Activated CD8-positive, alpha-beta memory T cell treated with anti-CD3 and anti-CD28 coated beads, Interleukin-2, amount 50 U/mL, for 24 hours (primary cell): ENCODE measurements at regions not wholly inside any gene's neighbourhood (a gene's known extent, or its start where the extent isn't known, plus 50 kb on each side); places are given as distances from the start of the nearest gene placed in this dataset.

ENCODE experiments used
- DNase-seq: peaks from one replicate; pipeline ENCODE4 v3.0.0-alpha.2; 2020; ENCODE audit errors: extremely low read depth

DNA sequence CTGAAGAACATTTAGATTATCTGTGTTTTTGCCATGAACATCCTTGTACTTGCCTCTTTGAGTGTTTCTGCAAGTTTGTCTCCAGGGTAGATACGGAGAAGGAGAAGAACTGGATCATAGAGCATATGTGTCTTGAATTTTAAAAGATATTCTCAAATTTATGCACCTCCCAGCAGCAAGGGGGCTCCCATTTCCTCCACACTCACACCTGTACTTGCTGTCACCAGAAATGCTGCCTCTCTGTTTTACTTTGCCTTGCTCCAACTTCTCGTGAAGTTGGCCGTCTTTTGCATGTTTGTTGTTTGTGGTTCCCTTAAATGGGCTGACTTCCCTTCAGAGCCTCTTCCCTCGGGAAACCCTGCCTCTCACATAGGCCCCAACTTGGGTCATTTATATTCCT lies 171.0 kb downstream of the TFAP2C start:
- no peak for DNase-seq

DNA sequence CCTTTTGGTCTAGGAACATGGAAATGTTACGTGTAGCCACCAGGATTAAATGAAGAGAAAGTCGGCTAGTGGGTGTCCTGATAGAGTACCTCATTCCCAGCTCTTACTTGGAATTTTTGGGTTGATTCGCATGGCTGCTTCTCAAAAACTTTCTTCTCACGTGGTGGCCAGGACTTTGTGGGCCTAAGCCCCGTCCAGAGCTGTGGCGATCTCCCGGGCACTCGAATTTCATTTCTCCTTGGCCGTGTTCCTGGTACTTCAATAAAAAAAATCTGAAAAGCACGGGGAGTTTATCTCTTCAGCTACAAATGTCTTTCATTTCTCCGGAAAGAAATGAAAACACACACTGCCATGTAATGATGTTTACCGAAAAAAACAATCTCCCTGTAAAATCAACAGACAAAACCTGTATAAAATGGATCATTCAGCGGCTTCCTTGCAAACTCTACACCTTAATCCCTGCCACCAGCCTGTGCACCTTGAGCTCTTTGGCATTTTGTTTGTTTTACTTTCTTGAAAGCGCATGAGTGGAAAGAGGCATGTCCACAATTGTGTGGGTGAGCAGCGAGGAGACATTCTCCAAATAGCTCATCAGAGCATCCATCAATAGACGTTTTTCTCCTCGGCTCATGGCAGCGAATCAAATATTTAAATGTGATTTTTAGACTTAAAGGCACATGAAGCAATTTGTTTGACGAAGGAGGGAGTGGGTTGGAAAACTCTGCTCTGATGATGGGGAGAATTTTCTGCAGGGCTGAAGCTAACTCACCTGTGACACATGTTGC lies 173.1 kb downstream of the TFAP2C start:
- no peak for DNase-seq

DNA sequence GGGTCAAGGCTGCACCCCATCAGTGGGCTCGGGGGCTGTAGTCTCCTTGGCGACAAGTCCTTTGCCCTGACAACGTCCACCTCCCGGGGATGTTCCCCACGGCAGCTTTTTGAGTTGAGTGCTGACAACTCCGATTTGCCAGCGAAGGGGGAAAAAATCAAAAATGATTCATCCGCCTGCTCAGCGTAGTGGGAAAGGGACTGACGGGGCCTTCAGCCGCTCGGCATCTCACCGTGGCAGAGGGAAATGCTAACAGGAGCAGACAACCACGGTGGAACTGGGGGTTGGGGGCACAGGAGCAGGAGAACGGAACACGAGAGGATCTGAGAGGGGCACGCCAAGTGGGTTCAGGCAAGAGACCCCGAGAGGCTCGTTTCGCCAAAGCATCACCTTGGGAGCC lies 173.7 kb downstream of the TFAP2C start:
- DNase-seq: no peak

DNA sequence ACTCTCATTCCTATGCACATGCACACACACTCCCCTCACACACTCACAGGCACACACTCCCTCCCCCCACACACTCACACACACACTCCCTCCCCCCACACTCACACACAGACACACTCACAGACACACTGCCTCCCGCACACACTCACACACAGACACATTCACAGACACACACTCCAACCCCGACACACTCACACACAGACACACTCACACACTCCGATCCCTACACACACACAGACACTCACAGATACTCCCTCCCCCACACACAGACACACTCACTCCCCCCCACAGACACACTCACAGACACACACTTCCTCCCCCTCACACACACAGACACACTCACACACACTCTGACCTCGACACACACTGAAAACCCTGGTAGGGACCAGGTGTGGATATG lies 176.2 kb downstream of the TFAP2C start:
- no peak for DNase-seq

DNA sequence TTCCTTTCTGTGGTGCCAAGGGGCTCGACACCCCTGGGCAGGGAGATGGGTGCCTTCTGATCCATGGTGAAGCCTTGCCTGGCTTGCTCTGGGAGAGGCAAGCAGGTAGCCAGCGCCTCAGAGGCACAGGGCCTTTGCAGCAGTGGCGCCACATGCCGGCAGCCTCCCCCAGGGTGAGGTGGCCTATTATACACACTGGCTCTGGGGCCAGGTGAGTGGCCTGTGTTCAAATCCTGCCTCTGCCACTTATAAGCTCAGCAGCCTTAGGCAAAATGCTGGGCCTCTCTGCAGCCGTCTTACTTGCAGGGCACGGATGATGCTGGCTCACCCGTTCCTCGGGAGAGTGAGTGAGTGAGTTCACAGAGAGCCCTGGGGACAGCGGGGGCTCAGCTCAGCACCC lies 176.9 kb downstream of the TFAP2C start:
- no peak for DNase-seq

DNA sequence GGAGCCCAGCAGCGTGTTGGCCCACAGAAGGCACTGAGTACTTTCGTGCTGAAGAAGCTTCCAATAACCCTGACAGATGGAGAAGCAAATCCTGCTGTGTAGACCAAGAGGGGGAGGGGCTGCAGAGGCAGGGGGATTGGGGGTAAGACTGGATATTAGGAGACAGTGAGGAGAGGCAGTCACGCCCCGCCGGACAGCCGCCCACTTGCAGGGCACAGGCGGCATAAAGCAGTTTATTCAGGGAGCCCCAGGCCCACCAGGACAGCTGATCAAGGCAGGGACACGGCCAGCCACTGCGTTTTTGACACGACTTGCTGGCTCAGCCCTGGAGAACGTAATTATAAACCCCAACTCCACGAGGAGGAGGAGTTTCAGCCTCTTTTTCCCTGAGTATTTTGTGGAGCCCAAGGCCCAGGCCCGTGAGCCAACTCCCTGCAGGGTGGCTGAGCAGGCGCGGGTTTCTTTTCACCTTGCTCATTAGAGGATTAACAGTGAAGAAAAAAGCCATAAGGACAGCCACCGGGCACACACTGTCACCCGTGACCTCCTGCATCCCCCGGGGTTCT lies 177.9 kb downstream of the TFAP2C start:
- DNase-seq: no peak

DNA sequence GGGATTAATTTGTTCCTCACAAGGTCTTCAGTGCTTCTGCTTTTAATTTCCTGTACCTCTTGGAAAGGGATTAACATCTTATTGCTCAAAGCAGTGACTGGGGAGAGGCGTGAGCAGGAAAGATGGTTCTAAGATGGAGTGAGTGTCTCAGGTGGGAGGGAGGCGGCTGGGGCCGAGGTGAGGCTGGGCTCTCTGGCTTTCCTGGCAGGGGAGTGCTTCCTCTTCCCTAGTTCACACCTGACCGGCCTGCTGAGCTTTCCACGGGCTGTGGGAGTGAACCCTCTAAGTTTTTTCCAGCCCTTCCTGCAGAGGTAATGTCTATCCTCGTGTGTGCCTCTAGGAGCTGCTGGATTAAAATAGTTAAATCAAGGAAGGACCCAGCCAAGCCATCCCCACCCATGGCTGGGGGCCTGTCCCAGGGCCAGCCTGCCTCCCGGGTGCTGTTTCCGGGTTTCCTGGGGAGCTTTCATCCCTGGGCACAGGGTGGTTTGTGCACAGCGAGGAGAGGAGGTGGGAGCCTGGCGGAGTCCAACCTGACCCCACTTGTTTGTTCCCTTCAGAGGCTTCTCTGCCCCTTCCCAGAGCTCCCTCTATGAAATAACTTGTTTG lies 179.1 kb downstream of the TFAP2C start:
- DNase-seq: no peak

DNA sequence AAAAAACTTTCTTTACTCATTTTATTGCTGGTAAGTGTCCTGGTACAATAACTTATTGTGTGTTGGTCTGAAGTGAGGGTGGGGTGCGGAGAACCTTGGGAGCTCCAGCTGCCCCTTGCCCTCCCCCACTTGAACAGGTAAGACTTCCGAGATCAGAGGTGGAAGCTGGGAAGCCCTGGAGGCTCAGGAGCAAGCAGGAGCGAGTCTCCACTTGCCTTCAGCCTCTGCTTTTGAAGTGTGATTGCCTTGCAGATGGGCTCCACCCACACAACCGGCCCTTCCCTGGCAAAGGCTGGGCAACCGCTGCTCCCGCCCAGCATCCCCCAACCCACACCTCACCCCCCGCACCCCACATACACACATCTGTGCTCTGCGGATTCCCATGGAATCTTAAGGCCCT lies 179.6 kb downstream of the TFAP2C start:
- no peak for DNase-seq

DNA sequence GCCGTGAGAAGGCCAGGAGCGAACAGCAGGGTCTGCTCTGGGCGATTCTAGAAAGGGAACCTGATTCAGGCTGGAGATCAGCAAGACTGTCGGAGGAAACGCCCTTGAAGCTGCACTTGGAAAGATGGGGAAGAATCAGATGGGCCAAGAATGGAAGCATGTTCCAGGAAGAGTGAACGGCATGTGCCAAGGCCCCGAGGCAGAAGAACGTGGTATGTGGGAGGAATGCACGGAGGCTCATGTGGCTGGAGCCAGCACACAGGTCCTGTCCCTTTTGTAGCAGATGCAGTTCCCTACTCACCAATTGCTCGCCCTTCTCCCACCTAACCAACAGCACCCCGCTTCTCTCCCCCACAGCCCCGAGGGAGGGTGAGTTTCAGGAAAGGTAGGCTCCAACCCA lies 180.6 kb downstream of the TFAP2C start:
- DNase-seq: no peak

DNA sequence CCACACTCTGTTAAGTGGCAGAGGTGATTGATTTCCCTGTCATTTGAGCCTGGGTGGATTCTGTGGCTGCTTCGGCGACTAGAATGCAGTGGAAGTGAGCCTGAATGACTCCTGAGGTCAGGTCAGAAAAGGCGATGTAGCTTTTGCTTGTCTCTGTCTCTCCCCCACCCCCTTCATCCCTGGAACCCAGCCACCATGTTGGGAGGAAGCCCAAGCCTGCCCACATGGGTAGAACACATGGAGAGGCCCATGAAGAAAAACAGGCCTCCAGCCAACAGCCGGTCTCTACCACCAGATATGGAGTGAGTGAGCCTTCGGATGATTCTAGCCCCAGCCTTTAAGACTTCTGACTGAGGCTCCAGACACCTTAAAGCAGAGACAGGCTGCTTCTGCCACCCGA lies 181.0 kb downstream of the TFAP2C start:
- no peak for DNase-seq

DNA sequence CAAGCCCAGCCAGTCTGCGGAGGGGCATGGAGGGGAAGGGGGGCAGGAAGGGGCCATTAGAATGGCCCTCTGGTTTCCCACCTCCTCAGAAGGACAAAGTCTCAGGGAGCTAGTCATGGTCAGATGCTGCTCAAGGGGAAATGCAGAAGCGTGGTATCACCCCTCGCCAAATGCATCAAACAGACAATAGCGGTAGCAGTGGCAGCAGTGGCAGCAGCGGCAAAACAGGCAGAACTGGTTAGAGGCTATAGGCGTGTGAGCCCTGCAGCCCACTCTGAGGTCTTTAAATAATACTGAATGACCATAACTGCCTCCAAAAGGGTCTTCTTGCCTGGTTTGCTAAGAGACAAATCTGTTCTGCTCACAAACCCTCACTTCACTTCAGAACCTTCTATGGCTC lies 186.7 kb downstream of the TFAP2C start:
- no peak for DNase-seq

DNA sequence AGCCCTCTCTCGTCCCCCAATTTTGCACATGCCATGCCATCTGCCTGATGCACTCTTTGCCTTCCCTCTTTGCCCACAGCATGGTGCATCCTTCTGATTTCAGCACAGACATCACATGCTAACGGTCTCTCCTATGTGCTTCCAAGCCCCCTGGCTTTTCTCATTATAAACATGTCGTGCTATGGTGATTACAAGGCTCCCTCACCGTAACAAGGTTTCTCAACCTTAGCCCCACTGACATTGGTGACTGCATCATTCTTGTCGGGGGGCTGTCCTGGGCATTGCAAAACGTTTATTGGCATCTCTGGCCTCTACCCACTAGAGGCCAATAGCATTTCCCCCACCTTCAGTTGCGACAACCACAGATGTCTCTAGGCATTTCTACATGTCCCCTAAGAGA lies 187.2 kb downstream of the TFAP2C start:
- DNase-seq: no peak

DNA sequence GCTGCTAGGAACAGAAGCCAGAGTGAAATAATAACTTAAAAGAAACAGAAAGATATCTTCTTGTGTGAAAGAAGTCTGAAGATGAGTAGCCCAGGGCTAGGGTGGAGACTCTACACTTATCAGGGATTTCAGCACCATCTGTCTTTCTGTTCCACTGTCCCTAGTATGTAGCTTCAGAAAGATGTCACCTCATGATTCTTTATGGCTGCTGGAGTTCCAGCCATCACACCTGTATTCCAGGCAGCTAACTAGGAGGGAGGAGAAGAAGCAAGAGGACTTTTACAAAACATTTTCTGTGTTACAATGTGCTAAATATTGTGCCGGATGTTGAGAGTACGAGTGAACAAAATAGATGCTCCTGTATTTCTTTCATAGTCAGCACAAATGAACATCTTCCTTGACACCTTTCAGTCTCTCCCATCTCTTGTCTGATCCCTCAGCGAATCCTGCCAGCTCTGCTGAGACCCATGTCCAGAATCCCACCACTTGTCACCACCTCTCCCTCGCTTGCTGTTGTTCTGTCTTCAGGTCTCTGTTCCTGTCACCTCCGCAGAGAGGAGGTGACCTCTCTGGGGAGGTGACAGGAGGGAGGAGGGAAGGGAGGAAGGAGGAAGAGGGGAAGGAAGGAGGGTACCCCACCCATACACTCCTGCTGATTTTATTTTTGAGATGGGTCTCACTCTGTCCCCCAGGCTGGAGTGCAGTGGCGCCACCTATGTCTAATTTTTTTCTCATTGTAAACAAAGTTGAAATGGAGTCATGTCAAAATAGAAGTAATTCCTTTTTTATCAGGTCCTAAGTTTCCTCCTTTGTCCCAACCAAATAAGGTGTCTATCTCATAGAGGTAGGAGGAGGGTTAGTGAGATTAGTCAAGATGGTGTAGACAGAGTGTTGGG lies 188.9 kb downstream of the TFAP2C start:
- no peak for DNase-seq

DNA sequence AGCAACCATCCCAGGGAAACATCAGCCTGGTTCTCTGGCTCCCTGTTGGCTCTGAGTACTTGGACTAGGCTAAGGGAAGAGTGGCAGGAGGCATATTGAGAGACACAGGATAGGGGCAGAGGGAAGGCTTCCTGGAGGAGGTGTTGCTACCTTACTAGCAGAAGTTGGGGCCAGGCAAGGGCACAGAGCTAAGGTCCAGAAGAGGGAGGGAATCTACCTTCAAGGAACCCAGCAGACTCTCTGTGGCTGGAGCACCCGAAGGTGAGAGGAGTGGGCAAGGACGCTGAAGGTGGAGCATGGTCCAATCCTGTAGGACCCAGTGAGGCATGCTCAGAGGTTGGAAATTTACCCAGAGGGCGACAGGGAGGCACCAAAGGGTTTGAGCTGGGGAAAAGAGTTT lies 191.9 kb downstream of the TFAP2C start:
- no peak for DNase-seq

DNA sequence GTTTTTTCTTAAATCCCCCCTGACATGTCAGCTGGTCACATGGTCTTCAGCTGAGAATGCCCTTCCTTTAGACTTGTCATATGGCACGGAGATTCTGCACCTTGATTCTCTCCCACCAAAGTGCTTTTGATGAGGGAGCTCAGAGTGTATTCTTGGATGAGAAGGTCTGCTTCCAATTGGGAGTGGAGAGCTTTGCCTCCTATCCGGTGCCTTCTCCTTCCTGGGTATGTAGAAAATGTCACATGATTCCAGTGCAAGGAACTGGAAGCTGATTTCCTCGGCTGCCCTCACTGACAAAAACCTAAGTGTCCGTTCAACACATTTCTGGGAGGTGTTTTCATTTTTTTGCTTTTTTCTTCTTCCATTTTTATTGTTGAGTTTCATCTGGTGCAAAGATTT lies 197.2 kb downstream of the TFAP2C start:
- DNase-seq: no peak

DNA sequence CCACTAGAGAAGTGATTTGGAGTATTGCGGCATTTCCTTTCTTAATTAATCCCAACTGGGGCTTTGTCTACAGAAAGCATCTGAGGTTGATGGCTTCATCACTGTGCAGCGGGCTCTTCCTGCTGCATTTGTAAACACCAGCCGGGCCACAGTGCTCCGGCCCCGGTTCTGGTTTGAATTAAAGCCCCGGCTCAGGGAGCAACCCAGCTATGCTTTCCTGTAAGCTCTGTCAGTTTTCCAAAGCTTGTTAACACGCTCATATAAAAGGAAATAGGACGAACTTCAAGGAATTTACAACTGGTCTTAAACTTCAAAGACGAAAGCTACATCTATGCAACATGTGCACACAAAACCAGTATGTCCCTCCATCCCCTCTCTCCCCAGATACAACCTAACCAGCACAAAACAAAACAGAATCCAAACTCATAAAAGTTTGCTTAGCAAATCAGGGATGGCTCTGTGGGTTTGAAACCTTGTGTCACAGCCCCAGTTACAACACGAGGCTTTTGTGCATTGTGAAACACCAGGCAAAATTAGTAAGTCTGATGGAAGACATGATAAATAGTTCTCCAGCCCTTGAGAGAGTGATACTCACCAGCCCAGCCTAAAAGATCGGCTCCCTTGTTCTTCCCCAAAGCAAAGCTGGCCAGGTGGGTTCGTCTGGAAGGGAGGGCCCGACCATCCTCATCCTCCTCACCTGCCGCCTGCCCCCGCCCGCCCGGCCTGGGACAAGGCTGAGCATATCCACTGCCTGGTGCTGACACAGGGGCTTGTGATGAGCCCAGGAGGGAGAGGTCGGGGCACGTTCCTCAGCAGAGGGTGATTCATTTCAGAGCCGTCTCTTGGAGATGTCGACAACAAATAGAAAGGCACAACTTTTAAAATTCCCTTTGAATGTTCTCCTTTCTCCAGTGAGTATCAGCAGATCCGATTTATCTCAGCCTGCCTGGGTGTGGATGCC lies 197.9 kb downstream of the TFAP2C start:
- no peak for DNase-seq

DNA sequence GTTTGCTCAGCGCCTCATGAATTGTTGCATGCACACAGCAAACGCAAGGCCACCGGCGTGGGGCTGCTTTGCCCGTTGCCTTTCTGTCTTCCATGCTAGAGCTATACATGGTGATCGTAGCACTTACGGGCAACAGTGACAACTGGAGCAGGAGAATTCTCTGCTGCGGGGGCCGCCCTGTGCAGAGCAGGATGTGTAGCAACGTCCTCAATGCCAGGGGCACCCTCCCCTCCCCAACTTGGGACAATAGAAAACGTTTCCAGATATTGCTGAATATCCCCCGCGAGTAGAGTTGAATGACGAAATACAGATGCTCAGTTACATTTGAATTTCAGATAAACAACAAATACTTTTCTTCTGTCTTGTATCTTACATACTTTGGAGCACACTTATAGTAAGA lies 198.7 kb downstream of the TFAP2C start:
- DNase-seq: no peak

DNA sequence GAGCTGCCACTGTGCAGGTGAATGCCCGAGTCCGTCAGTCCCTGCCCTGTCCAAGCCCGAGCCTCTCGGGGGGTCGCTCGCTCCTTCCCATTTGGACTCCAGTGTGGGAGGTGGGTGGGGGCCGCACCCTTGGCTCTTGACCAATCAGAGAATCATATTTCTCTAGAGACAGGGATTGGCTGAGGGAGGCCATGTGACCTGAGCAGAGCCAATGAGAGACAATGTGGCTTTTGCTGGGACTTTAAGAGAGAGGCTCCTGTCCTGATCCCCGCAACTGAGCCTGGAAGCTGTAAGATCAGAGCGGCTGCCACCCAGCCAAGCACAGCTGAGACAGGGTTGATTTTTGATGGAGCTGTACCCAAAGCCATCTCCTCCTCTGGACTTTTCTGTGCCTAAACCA lies 199.3 kb downstream of the TFAP2C start:
- DNase-seq: no peak

DNA sequence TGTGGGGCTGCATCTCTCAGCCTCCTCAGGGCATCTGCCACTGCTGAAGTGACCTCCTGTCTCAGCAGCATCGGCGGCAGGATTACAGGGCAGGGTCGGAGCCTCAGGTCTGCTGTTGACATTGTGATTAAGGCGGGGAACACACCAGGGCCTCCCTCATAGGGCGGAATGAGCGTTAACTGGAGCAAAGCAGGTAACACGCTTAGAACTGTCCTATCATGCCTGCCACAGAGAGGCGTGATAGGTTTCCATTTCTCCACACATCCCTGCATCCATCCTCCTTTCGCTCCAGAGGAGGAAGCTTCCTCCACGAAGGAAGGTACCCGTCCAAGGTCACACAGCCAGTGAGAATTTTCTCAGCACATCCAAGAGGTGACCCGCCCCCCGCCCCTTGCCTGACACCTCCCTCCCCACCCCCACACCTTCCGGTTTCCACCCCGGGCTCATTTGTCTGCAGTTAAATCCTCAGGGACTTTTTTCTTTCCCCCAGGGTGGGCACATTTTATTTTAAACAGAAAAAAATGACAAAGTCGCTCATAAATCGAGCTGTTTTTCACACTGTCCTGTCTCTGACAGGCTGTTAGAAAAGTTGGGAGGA lies 200.8 kb downstream of the TFAP2C start:
- DNase-seq: no peak

DNA sequence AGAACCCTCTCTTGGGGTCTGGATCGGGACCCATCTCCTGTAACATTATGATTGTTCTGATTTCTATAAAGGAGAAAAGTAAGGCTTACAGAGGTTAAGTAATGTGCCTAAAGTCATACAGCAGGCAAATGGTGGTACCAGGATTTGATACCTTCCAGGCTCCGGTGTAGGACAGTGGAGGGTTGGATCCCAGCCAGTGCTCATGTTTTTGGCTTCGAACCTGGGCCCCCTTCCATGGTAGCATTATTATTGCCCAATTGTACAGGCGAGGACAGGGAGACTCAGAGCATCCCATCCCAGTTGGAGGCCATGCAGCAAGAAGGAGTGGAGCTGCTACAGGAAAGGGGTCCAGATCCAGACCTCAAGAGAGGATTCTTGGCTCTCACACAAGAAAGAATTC lies 202.7 kb downstream of the TFAP2C start:
- no peak for DNase-seq

DNA sequence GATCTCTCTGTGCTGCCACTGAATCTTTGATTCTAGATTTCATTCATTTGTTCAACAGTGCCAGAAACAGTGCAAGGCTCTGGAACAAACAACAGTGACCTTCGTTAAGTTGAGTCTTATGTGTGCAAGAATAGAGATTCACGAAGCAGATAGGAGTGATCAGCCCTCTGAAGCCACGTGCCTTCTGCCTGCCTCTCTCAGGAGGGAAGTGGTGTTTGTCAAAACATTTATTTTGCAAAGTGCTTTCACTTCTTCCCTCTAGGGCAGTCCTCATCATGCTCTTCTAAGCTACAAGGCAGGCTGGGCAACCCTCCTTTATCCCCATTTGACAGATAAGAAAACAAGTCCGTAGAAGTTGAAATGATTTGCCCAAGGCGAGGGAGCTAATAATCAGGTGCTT lies 204.3 kb downstream of the TFAP2C start:
- no peak for DNase-seq
